ENCODE measurements at regions not wholly inside any gene's neighbourhood (a gene's known extent, or its start where the extent isn't known, plus 50 kb on each side); places are given as distances from the start of the nearest gene placed in this dataset.

GRCh38 chr1:53400761-53401674 is 58.2 kb upstream of the DMRTB1 start:
- H3K4me1 Mint-ChIP-seq (ENCODE audit: low read depth) = no peaks in the 10 kb centered on the region
- DNase-seq (ENCODE audit: low spot score, unreplicated experiment) = no peak
- no peaks in the 10 kb centered on the region for H3K9me3 Mint-ChIP-seq (ENCODE audit: low read depth)
- peaks cover 41% of the 10 kb centered on the region for H3K27me3 Mint-ChIP-seq
- H3K4me3 Mint-ChIP-seq (ENCODE audit: low read depth) = no peak overlapping the region
- no peak for TF ChIP-seq CTCF (IDR thresholded peaks at IDR 0.05; ENCODE audit: unreplicated experiment)
- H3K36me3 Mint-ChIP-seq (ENCODE audit: insufficient read depth) = no peaks in the 10 kb centered on the region
- no peak overlapping the region for H3K27ac Mint-ChIP-seq

DNA sequence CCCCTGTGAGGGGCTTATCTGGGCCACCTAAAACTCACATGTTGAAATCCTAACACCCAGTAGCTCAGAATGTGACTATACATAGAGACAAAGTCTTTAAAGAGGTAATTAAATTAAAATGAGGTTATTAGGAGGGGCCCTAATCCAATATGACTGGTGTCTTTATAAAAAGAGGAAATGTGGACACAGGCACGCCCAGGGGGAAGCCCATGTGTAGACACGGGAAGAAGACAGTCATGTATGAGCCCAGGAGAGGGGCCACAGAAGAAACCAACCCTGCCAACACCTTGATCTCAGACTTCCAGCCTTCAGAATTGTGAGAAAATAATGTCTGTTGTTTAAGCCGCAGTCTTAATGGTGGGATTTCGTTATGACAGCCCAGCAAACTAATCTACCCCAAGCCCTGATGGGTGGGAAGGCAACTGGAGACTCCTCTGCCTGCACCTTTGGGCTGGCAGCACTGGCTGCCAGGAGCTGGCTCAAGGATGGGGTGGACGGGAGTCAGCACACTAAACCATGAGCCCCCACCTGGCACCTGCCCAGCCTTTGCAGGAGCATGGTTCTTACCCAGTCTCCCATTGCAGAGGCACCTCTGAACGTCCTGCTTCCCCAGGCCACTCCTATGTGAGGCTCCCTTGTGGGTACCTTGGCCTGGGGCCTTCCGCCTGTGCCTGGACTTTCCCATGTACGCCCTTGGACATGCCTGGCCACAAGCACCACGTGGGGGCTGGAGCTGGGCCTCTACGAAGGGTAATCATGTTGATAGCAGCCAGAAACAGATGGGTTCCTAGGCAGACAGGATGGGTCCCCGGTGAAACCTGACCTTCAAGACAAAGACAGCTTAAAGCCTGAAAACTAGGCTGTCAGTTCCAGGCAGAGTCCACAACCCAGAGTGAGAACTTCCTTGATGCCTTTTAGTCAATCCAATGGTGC is 57.1 kb upstream of the DMRTB1 start:
- Mint-ChIP-seq H3K4me3 (ENCODE audit: low read depth) (no peak overlapping the region), H3K27ac (no peak overlapping the region), H3K36me3 (ENCODE audit: insufficient read depth) (no peaks in the 10 kb centered on the region), H3K4me1 (ENCODE audit: low read depth) (no peaks in the 10 kb centered on the region), H3K9me3 (ENCODE audit: low read depth) (no peaks in the 10 kb centered on the region), H3K27me3 (peaks cover 42% of the 10 kb centered on the region)
- TF ChIP-seq CTCF (IDR thresholded peaks at IDR 0.05; ENCODE audit: unreplicated experiment) = no peak
- no peak for DNase-seq (ENCODE audit: low spot score, unreplicated experiment)

- Mint-ChIP-seq H3K27me3 (peaks cover 52% of the 10 kb centered on the region), H3K27ac (no peak overlapping the region), H3K4me1 (ENCODE audit: low read depth) (no peaks in the 10 kb centered on the region), H3K9me3 (ENCODE audit: low read depth) (no peaks in the 10 kb centered on the region), H3K4me3 (ENCODE audit: low read depth) (no peak overlapping the region), H3K36me3 (ENCODE audit: insufficient read depth) (no peaks in the 10 kb centered on the region)
- no peak for TF ChIP-seq CTCF (IDR thresholded peaks at IDR 0.05; ENCODE audit: unreplicated experiment)
- DNase-seq (ENCODE audit: low spot score, unreplicated experiment) = no peak
Measured at GRCh38 chr1:53402891-53403655, 56.1 kb upstream of the DMRTB1 start.

GRCh38 chr1:53405737-53406136 is 53.5 kb upstream of the DMRTB1 start:
- Mint-ChIP-seq H3K27ac (no peak overlapping the region), H3K9me3 (ENCODE audit: low read depth) (no peaks in the 10 kb centered on the region), H3K4me3 (ENCODE audit: low read depth) (no peak overlapping the region), H3K27me3 (peaks cover 61% of the 10 kb centered on the region), H3K4me1 (ENCODE audit: low read depth) (no peaks in the 10 kb centered on the region), H3K36me3 (ENCODE audit: insufficient read depth) (no peaks in the 10 kb centered on the region)
- DNase-seq (ENCODE audit: low spot score, unreplicated experiment) = no peak
- TF ChIP-seq CTCF (IDR thresholded peaks at IDR 0.05; ENCODE audit: unreplicated experiment) = no peak

All from progenitor cell of endocrine pancreas (in vitro differentiated cells).